ENCODE measurements at regions not wholly inside any gene's neighbourhood (a gene's known extent, or its start where the extent isn't known, plus 50 kb on each side); places are given as distances from the start of the nearest gene placed in this dataset.

DNA sequence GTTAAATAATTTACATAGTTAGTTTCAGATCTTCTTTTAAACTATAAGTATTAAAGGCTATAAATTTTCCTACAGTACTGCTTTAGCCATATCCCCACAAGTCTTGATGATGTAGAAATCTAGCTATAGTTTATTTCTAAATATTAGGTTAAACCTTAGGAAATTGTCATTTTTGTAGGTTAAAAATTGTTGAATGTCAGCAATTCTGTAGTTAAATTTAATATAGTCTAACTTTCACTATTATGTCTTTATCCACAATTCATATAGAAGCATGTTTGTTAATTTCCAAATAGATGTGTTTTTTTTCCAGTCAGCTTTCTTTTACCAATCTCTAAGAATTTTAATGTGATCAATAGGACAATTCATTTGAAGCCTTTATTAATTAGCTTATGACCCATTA is 199.7 kb downstream of the ETAA1 start:
- no peak overlapping the region for H3K4me3 ChIP-seq (ENCODE audit: low read length)
- TF ChIP-seq, protein P1, sequence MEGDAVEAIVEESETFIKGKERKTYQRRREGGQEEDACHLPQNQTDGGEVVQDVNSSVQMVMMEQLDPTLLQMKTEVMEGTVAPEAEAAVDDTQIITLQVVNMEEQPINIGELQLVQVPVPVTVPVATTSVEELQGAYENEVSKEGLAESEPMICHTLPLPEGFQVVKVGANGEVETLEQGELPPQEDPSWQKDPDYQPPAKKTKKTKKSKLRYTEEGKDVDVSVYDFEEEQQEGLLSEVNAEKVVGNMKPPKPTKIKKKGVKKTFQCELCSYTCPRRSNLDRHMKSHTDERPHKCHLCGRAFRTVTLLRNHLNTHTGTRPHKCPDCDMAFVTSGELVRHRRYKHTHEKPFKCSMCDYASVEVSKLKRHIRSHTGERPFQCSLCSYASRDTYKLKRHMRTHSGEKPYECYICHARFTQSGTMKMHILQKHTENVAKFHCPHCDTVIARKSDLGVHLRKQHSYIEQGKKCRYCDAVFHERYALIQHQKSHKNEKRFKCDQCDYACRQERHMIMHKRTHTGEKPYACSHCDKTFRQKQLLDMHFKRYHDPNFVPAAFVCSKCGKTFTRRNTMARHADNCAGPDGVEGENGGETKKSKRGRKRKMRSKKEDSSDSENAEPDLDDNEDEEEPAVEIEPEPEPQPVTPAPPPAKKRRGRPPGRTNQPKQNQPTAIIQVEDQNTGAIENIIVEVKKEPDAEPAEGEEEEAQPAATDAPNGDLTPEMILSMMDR (conservative IDR thresholded peaks at IDR 0.05; ENCODE audit: low read length) = no peak
- no peak for DNase-seq (ENCODE audit: low read depth)

DNA sequence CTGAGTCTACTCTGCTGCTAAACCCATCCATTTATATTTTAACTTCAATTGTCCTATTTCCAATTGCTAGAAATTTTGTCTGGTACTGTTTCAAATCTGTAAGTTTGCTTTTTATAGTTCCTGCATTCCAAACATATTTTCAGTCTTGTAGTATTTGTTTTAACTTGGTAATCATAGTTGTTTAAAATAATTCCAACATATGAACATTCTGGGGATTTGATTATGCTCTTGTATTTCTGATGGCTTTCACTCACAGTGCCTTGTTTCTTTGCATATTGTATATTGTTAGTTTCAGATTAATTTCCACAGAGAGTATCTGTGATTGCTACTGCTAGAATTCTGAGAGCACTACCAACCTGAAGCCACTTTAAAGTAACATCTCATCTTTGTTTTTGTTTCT is 202.4 kb downstream of the ETAA1 start:
- DNase-seq (ENCODE audit: low read depth) = no peak
- TF ChIP-seq, protein P1 (conservative IDR thresholded peaks at IDR 0.05; ENCODE audit: low read length) = no peak
- no peak overlapping the region for H3K4me3 ChIP-seq (ENCODE audit: low read length)

DNA sequence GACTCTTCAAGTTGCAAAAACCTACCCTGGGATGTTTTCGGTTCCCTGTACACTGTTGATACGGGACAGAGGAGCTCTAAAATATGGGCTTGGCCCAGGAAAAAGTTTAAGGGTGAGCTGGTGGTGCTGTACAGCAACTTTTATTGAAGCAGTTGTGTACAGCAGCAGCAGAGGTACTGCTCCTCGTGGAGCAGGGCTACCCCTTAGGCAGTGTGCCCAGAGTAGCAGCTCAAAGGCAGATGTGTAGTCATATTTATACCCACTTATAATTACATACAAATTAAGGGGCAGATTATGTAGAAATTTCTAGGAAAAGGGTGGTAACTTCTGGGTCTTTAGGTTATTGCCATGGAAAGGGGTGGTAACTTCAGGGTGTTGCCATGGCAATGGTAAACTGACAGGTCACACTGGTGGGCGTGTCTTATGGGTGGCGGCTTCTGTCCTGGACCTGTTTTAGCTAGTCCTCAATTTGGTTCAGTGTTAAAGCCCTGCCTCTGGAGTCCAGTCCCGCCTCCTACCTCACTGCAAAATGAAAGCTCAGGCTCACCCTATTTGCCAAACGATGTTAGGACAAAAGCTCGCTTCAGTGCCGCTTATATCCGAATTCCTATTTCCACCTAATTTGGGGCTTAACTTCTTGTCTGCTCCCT is 203.2 kb downstream of the ETAA1 start:
- DNase-seq (ENCODE audit: low read depth) = no peak
- H3K4me3 ChIP-seq (ENCODE audit: low read length) = no peak overlapping the region
- TF ChIP-seq, protein P1 (conservative IDR thresholded peaks at IDR 0.05; ENCODE audit: low read length) = no peak

DNA sequence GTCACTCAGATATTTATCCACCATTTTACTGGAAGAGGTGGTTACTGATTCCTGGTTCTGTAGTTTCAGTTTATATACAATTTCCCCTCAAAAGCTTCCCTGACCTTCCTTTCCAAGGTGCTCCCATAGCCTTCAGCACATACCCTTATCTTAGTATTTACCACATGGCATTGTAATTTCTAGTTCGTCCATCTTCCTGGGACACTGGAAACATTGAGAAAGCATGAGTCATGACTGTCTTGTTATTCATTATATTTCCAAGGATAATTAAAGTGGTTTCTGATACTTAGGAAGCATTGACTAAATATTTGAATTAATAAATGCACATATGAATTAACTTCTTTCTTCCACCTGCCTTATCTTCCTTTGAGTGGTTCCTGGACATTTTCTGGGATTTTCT is 203.8 kb downstream of the ETAA1 start:
- TF ChIP-seq, protein P1 (conservative IDR thresholded peaks at IDR 0.05; ENCODE audit: low read length) = no peak
- peak; percentile 29 for DNase-seq (ENCODE audit: low read depth)
- no peak overlapping the region for H3K4me3 ChIP-seq (ENCODE audit: low read length)

DNA sequence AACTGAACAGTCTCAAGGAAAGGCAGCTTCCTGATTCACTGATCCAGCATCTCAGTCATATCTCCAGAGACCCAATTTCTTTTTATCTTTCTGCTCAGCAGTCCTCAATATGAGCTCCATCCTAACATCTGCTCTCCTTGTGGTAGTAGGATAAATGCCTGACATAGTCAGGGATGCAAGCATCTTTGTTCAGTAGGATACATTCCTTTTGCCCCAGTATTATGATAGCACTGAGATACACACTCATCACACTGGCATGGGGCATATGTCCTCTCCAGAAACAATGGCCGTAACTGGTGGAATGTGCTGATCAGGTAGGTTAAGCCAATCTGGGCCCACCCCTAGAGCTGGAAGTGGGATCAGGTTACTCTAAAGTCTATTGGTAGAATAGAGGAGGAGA is 207.2 kb downstream of the ETAA1 start:
- no peak overlapping the region for H3K4me3 ChIP-seq (ENCODE audit: low read length)
- DNase-seq (ENCODE audit: low read depth) = peak; percentile 82
- TF ChIP-seq, protein P1 (conservative IDR thresholded peaks at IDR 0.05; ENCODE audit: low read length) = no peak

DNA sequence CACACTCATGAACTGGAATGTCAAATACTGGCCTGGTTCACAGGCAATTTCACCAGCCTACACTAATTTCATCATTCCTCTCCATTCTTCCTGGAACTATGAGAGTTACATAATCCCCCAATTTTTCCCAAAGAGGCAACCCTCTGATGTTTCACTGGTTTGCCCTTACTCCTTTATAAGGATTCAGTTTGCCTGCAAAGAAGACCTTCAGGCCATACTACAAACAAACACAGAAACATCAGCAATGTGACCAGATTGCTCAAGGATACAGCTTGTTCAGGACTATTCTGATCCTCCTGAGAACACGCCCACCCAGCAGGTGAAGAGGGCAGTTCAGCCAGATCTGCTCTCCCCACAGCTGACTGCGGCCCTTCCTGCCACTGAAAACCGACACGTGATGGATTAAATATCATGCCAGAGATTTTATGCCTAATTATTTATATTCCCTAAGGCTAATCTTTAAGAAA is 215.5 kb downstream of the ETAA1 start:
- TF ChIP-seq, protein P1 (conservative IDR thresholded peaks at IDR 0.05; ENCODE audit: low read length) = no peak
- DNase-seq (ENCODE audit: low read depth) = peak; percentile 70
- H3K4me3 ChIP-seq (ENCODE audit: low read length) = no peak overlapping the region

DNA sequence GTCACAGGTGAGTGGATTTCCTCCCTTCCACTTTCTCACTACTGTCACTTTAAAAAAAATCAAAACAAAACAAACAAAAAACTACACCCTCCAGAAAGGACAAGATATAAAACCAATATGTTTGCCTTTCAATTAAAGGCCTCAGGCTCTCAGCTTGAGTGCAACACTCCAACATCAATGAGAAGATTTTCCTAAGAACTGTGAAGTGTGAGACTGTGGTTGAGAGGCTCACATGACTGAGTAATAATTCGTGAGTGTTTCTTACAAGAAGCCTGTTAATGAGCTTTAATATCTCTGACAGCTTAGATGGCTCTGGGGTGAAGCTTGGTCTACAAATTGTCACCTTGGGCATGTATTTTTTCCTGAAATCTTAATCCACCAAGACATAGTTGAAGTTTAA is 216.1 kb downstream of the ETAA1 start:
- no peak for DNase-seq (ENCODE audit: low read depth)
- H3K4me3 ChIP-seq (ENCODE audit: low read length) = no peak overlapping the region
- TF ChIP-seq, protein P1 (conservative IDR thresholded peaks at IDR 0.05; ENCODE audit: low read length) = no peak
